GM12865 (cell line): ENCODE measurements at regions not wholly inside any gene's neighbourhood (a gene's known extent, or its start where the extent isn't known, plus 50 kb on each side); places are given as distances from the start of the nearest gene placed in this dataset.

Experiments used
- DNase-seq: peaks from one replicate; pipeline ENCODE4 v3.0.0; 2010; ENCODE audit warnings: low read depth
- H3K4me3 ChIP-seq: 2 replicates; pipeline ENCODE4 v1.5.1; 2011; ENCODE audit warnings: mild to moderate bottlenecking, low read depth, low read length, control low read depth
- TF ChIP-seq, protein P1 (sequence below): IDR thresholded peaks from 2 replicates; pipeline ENCODE4 v1.5.1; 2011; ENCODE audit warnings: low read length, control low read depth, low read depth, inconsistent platforms; ENCODE audit not compliant: insufficient read depth; ENCODE audit errors: missing control alignments

DNA sequence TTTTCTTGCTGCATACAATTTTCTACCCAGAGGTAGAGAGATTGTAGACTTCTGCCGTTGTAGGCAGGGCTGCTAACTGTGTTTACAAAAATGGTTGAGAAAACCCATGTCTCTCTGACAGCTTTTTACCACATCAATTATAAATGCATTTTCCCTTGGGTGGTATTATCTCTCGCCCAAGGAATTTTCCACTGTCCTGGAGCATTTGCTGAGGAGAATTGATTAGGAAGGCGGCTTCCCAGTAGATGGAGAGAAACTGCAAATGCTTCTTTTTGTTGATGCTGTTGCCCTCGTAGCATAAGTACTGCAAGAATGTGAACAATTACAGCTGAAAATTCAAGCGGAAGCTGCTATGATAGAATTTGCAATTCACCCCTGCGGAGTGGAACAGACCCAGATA is 1007.7 kb upstream of the KLHL29 start:
- TF ChIP-seq, protein P1, sequence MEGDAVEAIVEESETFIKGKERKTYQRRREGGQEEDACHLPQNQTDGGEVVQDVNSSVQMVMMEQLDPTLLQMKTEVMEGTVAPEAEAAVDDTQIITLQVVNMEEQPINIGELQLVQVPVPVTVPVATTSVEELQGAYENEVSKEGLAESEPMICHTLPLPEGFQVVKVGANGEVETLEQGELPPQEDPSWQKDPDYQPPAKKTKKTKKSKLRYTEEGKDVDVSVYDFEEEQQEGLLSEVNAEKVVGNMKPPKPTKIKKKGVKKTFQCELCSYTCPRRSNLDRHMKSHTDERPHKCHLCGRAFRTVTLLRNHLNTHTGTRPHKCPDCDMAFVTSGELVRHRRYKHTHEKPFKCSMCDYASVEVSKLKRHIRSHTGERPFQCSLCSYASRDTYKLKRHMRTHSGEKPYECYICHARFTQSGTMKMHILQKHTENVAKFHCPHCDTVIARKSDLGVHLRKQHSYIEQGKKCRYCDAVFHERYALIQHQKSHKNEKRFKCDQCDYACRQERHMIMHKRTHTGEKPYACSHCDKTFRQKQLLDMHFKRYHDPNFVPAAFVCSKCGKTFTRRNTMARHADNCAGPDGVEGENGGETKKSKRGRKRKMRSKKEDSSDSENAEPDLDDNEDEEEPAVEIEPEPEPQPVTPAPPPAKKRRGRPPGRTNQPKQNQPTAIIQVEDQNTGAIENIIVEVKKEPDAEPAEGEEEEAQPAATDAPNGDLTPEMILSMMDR: no peak

DNA sequence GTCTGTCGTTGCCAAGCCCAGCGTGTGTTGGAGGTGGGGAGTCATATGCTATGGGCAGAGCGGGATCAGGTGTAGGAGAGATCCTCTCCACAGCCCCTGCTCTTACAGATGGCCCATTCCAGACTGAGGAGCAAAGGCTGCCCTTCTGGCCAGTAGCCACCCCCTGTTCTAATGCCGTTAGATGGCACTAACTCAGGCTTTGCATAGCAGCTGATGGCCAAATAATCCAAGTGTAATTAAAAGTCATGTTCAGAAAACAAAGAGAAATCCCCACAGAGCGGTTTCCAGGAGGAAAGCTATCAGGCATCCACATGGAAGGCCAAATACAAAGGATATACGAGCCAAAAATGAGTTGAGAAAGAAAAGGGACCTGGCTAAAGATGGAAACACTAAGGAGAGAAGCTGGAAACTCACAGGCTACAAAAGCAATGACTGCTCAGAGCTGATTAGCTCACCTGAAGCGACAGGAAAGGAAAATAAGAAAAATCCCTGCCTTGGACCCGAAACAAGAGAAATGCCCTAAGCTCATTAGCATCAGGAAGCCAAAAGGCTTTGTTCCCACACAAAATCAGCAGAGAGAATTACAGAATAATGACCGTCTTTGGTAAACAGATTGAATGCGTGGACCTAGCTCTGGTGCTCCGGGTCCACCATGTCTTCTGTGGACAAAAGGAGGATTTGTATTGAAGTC is 1002.4 kb upstream of the KLHL29 start:
- TF ChIP-seq, protein P1: no peak
- DNase-seq: no peak
- no peak overlapping the region for H3K4me3 ChIP-seq

More for the DNA sequence above, 1007.7 kb upstream of the KLHL29 start:
- no peak for DNase-seq
- no peak overlapping the region for H3K4me3 ChIP-seq

DNA sequence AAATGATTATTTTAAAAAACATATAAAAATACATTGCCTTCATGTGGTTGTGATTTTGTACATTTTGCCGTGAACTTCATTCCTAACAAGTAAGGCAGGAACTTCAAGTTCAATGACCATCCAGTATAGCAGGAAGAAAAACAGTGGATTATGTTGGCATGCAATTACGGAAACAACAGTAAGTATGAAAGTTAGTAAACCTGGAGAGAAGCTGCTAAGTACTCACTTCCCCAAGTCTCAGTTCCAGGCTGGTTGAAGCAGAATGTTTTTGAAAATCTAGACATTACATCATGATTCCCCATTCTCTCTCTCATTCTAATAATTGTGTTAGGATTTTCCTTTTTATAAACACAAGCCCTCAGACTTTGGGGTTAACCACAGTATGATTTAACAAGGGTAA is 987.1 kb upstream of the KLHL29 start:
- TF ChIP-seq, protein P1: no peak
- no peak overlapping the region for H3K4me3 ChIP-seq
- no peak for DNase-seq

- DNase-seq: no peak
- TF ChIP-seq, protein P1: no peak
- H3K4me3 ChIP-seq: no peak overlapping the region
Observed at GRCh38 chr2:22403748-22404147, 981.2 kb upstream of the KLHL29 start.

DNA sequence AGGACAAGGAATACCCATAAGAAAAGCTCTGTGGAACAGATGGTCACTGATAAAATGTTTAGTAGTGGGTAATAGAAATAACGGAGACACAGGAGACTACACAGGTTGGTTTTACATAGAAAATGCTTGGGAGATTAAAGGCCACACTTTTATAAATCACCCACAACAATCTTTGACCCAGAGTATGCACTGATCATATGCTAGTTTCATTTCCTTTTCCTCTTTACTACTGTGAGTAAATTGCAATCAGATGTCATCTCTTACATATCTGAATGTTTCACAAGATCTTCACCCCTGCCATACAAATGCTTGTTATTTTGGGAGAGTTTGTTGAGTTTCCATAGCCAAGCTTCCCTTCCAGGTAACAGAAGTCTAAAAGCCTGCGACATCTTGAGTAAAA is 978.4 kb upstream of the KLHL29 start:
- TF ChIP-seq, protein P1: no peak
- H3K4me3 ChIP-seq: no peak overlapping the region
- DNase-seq: no peak

- no peak for DNase-seq
- TF ChIP-seq, protein P1: no peak
Observed at GRCh38 chr2:22420076-22420475, 964.9 kb upstream of the KLHL29 start.

DNA sequence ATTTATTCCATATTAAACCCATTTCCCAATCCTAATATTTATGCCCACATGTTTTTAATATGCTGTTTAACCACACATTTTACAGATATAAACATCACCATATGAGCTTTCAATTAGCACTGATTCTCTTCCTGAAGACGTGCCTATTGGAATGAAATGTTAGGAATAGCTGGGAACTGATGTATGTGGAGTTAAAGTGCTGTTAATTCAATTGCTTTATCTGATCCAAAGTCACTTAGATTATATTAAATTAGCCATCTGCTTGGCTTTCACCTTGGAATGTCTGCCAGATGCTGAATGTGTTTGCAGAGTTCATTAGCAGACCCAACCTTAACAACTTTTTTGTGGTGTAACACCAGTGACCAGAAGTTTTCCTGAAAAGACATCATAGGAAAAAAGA is 942.9 kb upstream of the KLHL29 start:
- DNase-seq: no peak
- TF ChIP-seq, protein P1: no peak
- no peak overlapping the region for H3K4me3 ChIP-seq

More at GRCh38 chr2:22420076-22420475, 964.9 kb upstream of the KLHL29 start:
- no peak overlapping the region for H3K4me3 ChIP-seq
